ENCODE measurements at regions not wholly inside any gene's neighbourhood (a gene's known extent, or its start where the extent isn't known, plus 50 kb on each side); places are given as distances from the start of the nearest gene placed in this dataset.

- dilution Hi-C loops (cut with MboI; ENCODE audit: extremely low pct_ligation_motif_present, low sequenced_read_pairs) (no loop called here), intact Hi-C loops (cut with micrococcal nuclease) (no loop called here)
- H3K4me2 ChIP-seq (ENCODE audit: insufficient read depth, low read length): no peak overlapping the region
- no peak overlapping the region for H3K9ac ChIP-seq (replicated peaks; ENCODE audit: extremely low read depth, insufficient read depth, low read length)
- no peak overlapping the region for H3K4me3 ChIP-seq (replicated peaks in 1 of 3; ENCODE audit: insufficient read depth in 1 of 3, low read depth in 1 of 3, low read length in 3 of 3)
- no peaks in the 10 kb centered on the region for H3K79me2 ChIP-seq (ENCODE audit: control insufficient read depth, insufficient read depth, low read length)
- H3K9me3 ChIP-seq (replicated peaks; ENCODE audit: control insufficient read depth, insufficient read depth, low read length): peaks cover 5% of the 10 kb centered on the region
- H3K36me3 ChIP-seq (ENCODE audit: control insufficient read depth in 2 of 2, extremely low read depth in 1 of 2, insufficient read depth in 2 of 2, low read length in 2 of 2): no peaks in the 10 kb centered on the region
- no peaks in the 10 kb centered on the region for H3K4me1 ChIP-seq (ENCODE audit: control insufficient read depth, extremely low read depth, insufficient read depth, low read length)
- no peaks in the 10 kb centered on the region for H3K27me3 ChIP-seq (ENCODE audit: control insufficient read depth in 2 of 2, insufficient read depth in 2 of 2, low read length in 2 of 2)
- ChIA-PET POLR2A (no interaction called here), CTCF (no interaction called here)
- no peaks in the 10 kb centered on the region for H4K20me1 ChIP-seq (replicated peaks; ENCODE audit: control insufficient read depth, extremely low read depth, insufficient read depth, low read length)
- no peaks in the 10 kb centered on the region for H3K9me1 ChIP-seq (replicated peaks; ENCODE audit: control insufficient read depth, extremely low read depth, insufficient read depth, low read length)
- H3K27ac ChIP-seq (ENCODE audit: insufficient read depth, low read depth, low read length): no peak overlapping the region
- DNase-seq (ENCODE audit: low read depth, low spot score) (no peak), FAIRE-seq (no peak)
- BruUV-seq (replicated peaks): no TSS peak
- TF ChIP-seq CTCF (IDR thresholded peaks at IDR 0.05; ENCODE audit: extremely low read depth in 1 of 2, insufficient read depth in 1 of 2, low read depth in 1 of 2, low read length in 2 of 2): no peak
- TF ChIP-seq JUN (IDR thresholded peaks at IDR 0.05; ENCODE audit: borderline replicate concordance, insufficient read depth, insufficient read length, low read depth): no peak
- TF ChIP-seq POLR2AphosphoS5 (IDR thresholded peaks at IDR 0.05; ENCODE audit: insufficient read depth, low read depth, low read length): no peak
- no peak for TF ChIP-seq EZH2 (IDR thresholded peaks at IDR 0.05; ENCODE audit: borderline replicate concordance, low read depth, low read length, severe bottlenecking)
- TF ChIP-seq FOS (IDR thresholded peaks at IDR 0.05; ENCODE audit: borderline replicate concordance, insufficient read depth, low read length): no peak
- no peak for TF ChIP-seq GATA2 (IDR thresholded peaks at IDR 0.05; ENCODE audit: insufficient read depth, insufficient read length, low read depth, low read length)
- TF ChIP-seq POLR2A (IDR thresholded peaks at IDR 0.05; ENCODE audit: low read depth, low read length): no peak
- TF ChIP-seq MAX (IDR thresholded peaks at IDR 0.05; ENCODE audit: insufficient read depth, insufficient read length): no peak
- no peak for TF ChIP-seq MYC (IDR thresholded peaks at IDR 0.05; ENCODE audit: low read depth, low read length)
- H2AFZ ChIP-seq (ENCODE audit: low read depth, low read length): no peak overlapping the region
Measured at GRCh38 chr5:4128994-4129393, 533.4 kb downstream of the IRX1 start.
